HG03108 (cell line): ENCODE measurements at regions not wholly inside any gene's neighbourhood (a gene's known extent, or its start where the extent isn't known, plus 50 kb on each side); places are given as distances from the start of the nearest gene placed in this dataset.
"Not testable (repeated sequence)": the region's sequence is repeated elsewhere in the genome, so short reads cannot be mapped to it uniquely, and the experiment has no call there.

Source experiments
- ATAC-seq: cut with Tn5 transposase; IDR thresholded peaks from one replicate; pipeline ENCODE4 v1.9.1; 2021; ENCODE audit warnings: moderate library complexity; ENCODE audit not compliant: unreplicated experiment

- no peak for ATAC-seq
Measured at GRCh38 chr1:118828038-118828437, 160.1 kb downstream of the TBX15 start.

- no peak for ATAC-seq
Measured at GRCh38 chr1:118827636-118828035, 160.5 kb downstream of the TBX15 start.

- no peak for ATAC-seq
Measured at GRCh38 chr1:118827207-118827606, 160.9 kb downstream of the TBX15 start.

- ATAC-seq, result no peak
Measured at GRCh38 chr1:118826669-118827068, 161.5 kb downstream of the TBX15 start.

GRCh38 chr1:118825619-118826018 lies 162.5 kb downstream of the TBX15 start:
- ATAC-seq, result no peak

GRCh38 chr1:118821801-118822200 lies 166.3 kb downstream of the TBX15 start:
- no peak for ATAC-seq

- ATAC-seq, result no peak
Measured at GRCh38 chr1:118820864-118821263, 167.3 kb downstream of the TBX15 start.

GRCh38 chr1:118815909-118816308 lies 172.2 kb downstream of the TBX15 start:
- ATAC-seq, result no peak

- no peak for ATAC-seq
Measured at GRCh38 chr1:118812555-118812954, 175.6 kb downstream of the TBX15 start.

- no peak for ATAC-seq
Measured at GRCh38 chr1:118811156-118811555, 177.0 kb downstream of the TBX15 start.

GRCh38 chr1:118809586-118809985 lies 178.6 kb downstream of the TBX15 start:
- ATAC-seq, result no peak

- ATAC-seq, result not testable (repeated sequence)
Measured at GRCh38 chr1:118803128-118803527, 185.0 kb downstream of the TBX15 start.

GRCh38 chr1:118791094-118791691 lies 196.9 kb downstream of the TBX15 start:
- no peak for ATAC-seq

- no peak for ATAC-seq
Measured at GRCh38 chr1:118788463-118788862, 199.7 kb downstream of the TBX15 start.

GRCh38 chr1:118786454-118787155 lies 201.5 kb downstream of the TBX15 start:
- ATAC-seq, result no peak

GRCh38 chr1:118785246-118785645 lies 202.9 kb downstream of the TBX15 start:
- ATAC-seq, result no peak

- ATAC-seq, result no peak
Measured at GRCh38 chr1:118783095-118783758, 204.9 kb downstream of the TBX15 start.

- no peak for ATAC-seq
Measured at GRCh38 chr1:118773656-118774055, 214.5 kb downstream of the TBX15 start.

GRCh38 chr1:118767971-118768370 lies 220.2 kb downstream of the TBX15 start:
- ATAC-seq, result no peak

- no peak for ATAC-seq
Measured at GRCh38 chr1:118753976-118754375, 234.2 kb downstream of the TBX15 start.

- ATAC-seq, result no peak
Measured at GRCh38 chr1:118751166-118751565, 237.0 kb downstream of the TBX15 start.

GRCh38 chr1:118744420-118744819 lies 243.7 kb downstream of the TBX15 start:
- ATAC-seq, result no peak
